Colon (tissue), 2 donors: ENCODE measurements at regions not wholly inside any gene's neighbourhood (a gene's known extent, or its start where the extent isn't known, plus 50 kb on each side); places are given as distances from the start of the nearest gene placed in this dataset.
A peak's percentile ranks its signal among the peaks of the same experiment; 100 is the strongest.
"Not testable (repeated sequence)": the region's sequence is repeated elsewhere in the genome, so short reads cannot be mapped to it uniquely, and the experiment has no call there.

Experiments used
- FAIRE-seq: peaks from 2 replicates; lab custom pipeline; 2012; peaks lifted over from hg19 to GRCh38; lab: Jason Lieb, UNC
- donor health status: control.
- donor health status: control.

DNA sequence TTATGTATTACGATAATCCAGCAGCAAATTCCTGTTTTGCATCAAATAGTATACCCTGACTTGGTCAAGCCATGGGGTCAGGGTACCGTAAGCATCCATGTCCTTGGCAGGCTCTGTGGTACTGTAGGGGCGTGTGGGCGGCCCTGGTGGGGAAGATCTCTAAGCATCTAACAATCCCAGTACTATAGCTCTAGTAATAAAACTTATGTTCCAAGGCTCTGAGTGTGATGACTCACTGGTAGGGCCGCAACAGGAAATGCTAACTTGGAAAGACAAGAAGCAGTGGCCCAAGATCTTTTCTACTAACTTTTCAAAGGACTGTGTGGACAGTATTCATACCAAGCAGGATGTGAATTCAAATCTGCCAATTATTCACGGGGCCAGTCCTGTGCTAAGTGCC, 63.8 kb downstream of the CLEC18A start:
- not testable (repeated sequence) for FAIRE-seq

DNA sequence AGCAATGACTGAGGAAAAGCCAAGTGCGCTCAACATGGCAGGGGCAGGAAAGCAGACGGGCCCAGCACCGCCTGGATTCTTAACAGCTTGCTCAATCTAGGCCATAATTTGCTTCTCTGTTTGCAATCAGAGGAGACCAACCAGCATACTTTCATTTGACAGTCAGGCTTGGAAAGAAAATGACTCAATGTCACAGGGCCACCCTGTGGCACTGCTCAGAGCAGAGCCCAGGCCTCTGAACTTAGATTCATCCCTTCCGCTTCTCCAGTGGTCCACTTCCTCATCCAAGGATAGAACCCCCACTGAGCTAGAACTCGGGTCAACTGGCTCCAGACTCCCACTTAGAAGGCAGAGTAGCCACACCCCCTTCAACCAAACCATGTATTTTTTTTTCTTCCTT, 65.6 kb downstream of the CLEC18A start:
- not testable (repeated sequence) for FAIRE-seq

DNA sequence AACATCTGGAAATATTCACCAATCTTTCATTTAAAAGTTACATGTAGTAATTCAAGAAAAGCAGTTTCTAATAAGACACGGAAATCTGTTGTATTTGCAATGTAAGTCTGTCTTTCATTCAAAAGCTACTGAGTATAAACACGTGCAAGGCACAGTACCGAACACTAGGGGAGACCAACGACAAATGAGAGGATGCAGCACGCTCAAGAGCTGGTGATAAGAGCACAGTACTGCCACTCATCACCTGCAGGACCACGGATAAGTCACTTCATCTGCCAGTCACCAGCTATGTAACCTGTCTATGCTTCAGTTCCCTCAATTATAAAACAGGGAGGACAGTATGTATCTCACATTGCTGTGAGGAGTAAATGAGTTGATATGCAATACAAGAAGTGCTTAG, 67.1 kb downstream of the CLEC18A start:
- FAIRE-seq = no peak

DNA sequence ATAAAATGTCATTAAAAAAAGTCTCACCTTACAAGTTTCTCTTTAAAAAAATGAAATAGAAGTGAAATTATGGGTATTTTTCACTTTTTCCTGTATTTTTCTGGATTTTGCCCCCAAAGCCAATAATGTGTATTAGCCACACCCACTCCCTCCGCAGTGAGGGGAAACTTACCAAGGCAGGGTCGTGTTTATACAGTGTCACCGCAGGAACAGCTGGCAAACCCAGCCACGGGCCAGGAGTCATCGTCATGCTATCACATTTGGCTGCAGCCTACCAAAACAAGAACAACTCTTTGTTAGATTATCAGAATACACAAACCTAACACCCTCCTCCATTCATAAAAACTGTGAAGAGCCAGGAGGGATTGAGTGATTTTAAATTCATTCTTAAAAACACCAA, 72.1 kb downstream of the CLEC18A start:
- FAIRE-seq = not testable (repeated sequence)

DNA sequence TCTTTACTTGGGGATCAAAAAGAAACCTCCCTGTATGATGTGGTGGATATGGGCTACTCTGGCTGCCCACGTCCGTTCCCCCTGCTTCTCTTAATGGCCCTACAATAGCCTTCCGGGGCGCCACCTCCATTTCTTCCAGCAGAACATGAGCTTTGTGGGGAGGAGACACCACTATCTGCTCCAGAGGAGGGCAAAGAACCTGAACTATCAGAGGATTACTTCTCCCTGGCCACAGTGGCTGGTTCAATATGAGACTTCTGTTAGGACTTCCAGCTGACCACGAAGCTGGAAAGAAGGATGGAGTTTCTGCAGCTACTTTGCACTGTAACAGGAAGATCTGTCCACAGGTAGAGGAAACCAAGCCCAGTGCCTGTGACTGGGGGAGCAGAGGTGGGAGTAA, 72.8 kb downstream of the CLEC18A start:
- FAIRE-seq = not testable (repeated sequence)

DNA sequence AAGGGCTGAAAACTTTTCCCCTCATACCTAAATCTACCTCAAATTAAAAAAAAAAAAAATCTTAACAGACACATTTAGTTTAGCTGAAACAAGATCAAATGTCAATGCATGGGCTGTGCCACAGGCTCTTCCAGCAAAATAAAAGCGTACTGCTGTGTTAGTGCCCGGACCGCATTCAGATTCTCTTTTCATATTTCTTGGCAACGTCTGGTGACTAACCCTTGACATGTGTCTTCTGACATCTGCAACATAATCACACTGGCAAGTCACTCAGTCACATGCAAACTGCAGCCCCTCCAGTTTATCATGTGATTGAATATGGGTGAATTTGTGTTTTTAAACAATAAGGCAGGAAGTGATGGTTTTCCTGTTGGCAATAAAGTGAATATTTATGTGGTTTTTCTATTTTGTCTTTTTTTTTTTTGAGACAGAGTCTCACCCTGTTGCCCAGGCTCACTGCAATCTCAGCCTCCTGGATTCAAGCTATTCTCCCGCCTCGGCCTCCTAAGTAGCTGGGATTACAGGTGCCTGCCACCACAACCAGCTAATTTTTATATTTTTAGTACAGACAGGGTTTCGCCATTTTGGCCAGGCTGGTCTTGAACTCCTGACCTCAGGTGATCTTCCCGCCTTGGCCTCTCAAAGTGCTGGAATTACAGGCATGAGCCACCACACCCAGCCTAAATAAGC, 75.2 kb downstream of the CLEC18A start:
- not testable (repeated sequence) for FAIRE-seq

DNA sequence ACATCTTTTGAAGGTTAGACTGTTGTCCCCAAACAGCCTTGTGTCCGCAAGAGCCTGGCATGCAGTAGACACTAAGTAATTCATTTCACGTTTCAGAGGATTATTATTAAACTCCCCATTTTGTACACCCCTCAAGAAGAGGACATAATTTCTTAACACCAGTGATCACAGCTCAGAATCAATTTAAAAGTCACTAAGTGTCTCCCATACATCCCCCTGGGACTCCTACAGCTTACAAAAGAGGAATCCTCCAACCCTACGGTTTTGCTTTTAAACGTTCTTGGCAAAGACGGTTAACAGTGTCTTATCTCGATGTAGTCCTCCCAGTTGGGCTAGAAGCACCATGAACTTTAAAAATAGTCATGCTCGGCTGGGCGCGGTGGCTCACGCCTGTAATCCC, 81.2 kb upstream of the PDPR start:
- FAIRE-seq = not testable (repeated sequence)

DNA sequence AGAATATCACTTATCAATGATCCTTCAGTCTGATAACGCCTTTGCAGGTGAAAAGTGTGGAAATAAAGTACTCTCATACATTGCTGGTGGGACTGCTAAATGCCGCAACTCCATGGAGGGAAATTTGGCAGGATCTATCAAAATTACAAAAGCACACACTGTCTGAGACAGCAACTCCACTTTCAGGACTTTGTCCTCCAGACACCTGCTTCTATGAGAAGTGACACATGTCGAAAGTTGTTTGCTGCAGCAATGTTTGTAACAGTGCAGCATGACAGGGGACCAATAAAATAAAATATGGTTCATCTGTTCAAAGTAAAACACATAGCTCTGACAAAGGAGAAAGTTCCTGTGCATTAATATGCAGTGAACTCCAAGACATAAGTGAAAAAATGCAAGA, 76.2 kb upstream of the PDPR start:
- not testable (repeated sequence) for FAIRE-seq

DNA sequence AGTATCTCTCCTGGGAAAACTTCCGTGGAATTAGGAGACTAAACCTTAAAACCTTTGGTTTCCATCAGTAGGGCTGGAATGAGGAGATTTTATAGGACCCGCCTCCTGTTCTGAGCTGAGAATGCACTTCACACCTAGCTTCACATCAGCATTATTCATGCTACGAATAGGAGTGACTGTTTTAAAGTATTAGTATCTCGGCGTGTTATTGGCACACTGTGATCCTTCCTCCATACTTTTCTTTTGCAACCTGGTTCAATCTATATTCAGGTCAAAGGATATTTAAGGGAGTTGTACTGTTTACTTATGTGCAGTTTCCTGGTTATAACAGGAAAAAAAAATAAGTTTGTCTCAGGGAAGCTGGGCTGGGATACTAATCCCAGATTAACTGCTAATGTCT, 73.6 kb upstream of the PDPR start:
- peak; percentile 83 for FAIRE-seq

DNA sequence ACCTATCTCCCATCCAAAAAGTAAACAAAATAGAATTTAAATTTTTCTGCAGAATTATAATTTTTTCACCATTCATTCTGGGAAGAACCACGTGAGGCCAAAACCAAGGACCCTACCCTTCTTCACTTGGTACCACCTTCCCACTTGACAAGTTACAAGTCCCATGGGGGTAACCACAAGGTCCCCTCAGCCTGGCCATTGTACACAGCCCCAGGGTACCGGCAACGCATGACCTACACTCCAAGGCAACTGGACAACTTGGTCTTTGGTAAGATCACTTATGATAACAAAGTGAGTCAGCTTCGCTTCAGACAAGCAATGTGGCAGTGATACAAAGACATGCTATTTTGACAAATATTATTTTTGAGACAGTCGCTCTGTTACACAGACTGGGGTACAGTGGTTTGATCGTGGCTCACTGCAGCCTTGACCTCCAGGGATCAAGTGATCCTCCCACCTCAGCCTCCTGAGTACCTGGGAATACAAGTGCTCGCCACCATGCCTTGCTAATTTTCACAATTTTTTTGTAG, 70.5 kb upstream of the PDPR start:
- FAIRE-seq = not testable (repeated sequence)

DNA sequence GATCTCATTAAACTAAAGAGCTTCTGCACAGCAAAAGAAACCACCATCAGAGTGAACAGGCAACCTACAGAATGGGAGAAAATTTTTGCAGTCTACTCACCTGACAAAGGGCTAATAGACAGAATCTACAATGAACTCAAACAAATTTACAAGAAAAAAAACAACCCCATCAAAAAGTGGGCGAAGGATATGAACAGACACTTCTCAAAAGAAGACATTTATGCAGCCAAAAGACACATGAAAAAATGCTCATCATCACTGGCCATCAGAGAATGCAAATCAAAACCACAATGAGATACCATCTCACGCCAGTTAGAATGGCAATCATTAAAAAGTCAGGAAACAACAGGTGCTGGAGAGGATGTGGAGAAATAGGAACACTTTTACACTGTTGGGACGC, 67.6 kb upstream of the PDPR start:
- FAIRE-seq = not testable (repeated sequence)

DNA sequence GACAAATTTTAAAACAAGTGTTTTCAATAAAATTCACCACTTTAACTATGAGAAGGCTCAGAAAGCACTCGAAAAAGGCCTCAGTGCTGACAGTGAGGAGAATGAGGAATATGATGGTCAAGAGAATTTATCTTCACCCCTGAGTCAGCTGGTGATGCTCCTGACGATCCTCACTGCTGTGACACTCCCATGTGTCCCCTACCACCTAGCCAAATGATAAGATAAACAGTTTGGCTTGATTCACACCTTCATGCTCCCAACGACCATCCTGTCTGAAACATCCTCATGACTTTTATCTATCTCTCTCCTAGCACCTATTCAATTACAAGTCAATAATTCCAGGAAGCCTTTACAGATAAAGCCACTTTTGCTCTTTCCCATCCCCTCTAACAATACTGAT, 66.0 kb upstream of the PDPR start:
- FAIRE-seq = not testable (repeated sequence)

DNA sequence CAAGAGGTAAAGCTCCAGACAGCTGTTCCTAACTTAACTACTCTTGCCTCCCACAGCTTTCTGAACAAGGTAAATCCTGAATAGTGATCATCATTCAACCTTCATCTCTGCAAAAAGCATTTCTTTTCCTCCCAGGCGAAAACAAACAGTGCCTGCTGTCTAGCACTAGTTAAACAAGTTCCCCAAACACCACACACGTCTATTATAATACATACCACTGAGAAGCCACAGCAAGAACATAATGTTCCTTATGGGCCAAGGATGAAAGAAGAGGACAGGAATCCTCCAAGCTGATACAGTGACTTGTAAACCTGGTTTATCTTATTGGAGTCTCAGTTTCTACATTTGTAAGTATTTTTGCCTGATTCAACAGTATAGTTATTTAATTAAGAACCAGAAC, 56.1 kb upstream of the PDPR start:
- FAIRE-seq = not testable (repeated sequence)

DNA sequence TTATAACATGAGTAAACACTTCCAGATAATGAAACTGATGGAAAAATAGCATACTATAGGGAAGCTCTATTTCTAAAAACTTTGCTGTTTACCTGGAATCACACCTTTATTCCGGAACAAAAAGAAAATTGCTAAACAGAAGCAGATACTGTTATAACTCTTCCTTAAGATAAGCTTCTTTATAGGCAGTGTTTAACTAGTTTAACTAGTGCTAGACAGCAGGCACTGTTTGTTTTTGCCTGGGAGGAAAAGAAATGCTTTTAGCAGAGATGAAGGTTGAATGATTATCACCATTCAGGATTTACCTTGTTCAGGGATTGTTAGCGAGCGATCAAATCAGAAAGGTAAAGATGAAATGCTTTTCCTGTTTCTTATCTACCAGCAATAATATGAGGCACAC, 54.7 kb upstream of the PDPR start:
- FAIRE-seq = not testable (repeated sequence)

DNA sequence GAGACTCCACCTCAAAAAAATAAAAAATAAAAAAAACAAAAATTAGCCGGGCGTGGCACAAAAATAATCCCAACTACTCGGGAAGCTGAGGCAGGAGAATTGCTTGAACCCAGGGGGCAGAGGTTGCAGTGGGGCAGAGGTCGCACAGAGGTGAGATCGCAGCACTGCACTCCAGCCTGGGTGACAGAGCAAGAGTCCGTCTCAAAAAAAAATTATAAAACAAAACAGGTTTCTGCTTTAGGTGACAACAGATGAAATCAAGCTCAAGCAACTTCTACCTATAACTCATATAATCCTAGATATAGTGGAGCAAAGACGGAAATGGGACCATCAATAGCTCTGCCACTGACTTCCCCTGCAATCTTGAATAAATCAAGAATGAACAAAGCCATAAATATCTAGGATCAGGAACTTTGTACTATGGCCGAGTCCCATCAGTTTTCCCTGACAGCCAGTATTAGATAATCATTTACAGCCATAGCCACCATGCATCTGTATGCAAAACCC, 53.6 kb upstream of the PDPR start:
- FAIRE-seq = not testable (repeated sequence)

DNA sequence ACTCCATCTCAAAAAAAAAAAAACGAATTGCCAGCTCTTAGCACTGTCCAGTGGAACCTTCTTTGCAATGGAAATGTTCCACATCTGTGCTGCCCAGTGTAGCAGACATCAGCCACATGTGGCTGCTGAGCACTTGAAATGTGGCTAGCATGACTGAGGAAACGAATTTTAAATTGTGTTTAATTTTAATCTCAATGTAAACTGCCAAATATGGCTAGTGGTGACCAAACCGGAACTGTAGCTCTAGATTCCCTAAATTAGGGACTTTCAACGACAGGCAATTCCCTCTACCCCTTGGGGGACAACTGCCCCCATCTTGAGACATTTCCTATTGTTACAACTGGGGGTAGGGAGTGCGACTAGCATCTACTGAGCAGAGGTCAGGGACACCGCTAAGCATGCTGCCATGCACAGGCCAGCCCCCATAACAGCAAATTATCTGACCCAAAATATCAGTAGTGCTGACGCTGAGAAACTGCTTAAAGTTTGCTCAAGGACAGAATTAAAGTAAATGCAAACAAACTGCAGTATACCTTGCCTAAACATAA, 52.4 kb upstream of the PDPR start:
- not testable (repeated sequence) for FAIRE-seq

DNA sequence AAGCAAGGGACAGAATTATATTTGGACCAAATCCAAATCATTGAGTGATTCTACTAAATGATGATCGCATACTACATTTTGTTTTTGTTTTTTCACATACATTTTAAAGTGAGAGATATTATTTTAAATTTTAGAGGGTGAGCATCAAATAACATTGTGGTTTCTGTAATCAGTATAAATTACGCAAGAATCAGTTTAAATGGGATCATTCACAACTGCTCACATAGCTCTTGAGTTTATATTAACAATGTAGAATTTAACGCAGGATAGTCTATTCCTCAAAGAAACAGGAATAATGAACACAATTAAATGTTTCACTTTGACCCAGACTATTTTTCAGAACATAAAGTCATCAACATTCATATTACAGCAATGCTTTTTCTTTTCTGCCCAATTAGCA, 51.2 kb upstream of the PDPR start:
- not testable (repeated sequence) for FAIRE-seq
